Endodermal cell (in vitro differentiated cells): ENCODE measurements at regions not wholly inside any gene's neighbourhood (a gene's known extent, or its start where the extent isn't known, plus 50 kb on each side); places are given as distances from the start of the nearest gene placed in this dataset.

Source experiments
- DNase-seq: peaks from one replicate; pipeline ENCODE4 v3.0.0-alpha.2; 2017
- H3K27ac ChIP-seq: 2 replicates; pipeline ENCODE4 v1.5.1; 2013; ENCODE audit warnings: mild to moderate bottlenecking, low read depth, low read length, moderate library complexity
- H3K27me3 ChIP-seq: 2 replicates; pipeline ENCODE4 v1.6.1; 2013; ENCODE audit warnings: mild to moderate bottlenecking, low read length, moderate library complexity; ENCODE audit not compliant: insufficient read depth, control insufficient read depth, poor library complexity, severe bottlenecking
- H3K36me3 ChIP-seq: 2 replicates; pipeline ENCODE4 v1.7.0; 2013; ENCODE audit warnings: mild to moderate bottlenecking, low read length, moderate library complexity; ENCODE audit not compliant: control insufficient read depth, insufficient read depth
- H3K4me1 ChIP-seq: one replicate; pipeline ENCODE4 v1.7.0; 2013; ENCODE audit warnings: low read length; ENCODE audit not compliant: control insufficient read depth, insufficient read depth
- H3K4me3 ChIP-seq: 2 replicates; pipeline ENCODE4 v1.5.1; 2013; ENCODE audit warnings: mild to moderate bottlenecking, low read length, moderate library complexity
- H3K9ac ChIP-seq: 2 replicates; pipeline ENCODE4 v1.6.1; 2013; ENCODE audit warnings: mild to moderate bottlenecking, low read length, moderate library complexity; ENCODE audit not compliant: poor library complexity, severe bottlenecking; ENCODE audit errors: extremely low read depth
- H3K9me3 ChIP-seq: 2 replicates; pipeline ENCODE4 v1.6.1; 2013; ENCODE audit warnings: mild to moderate bottlenecking, low read length, moderate library complexity; ENCODE audit not compliant: control insufficient read depth
- H3K27ac Mint-ChIP-seq: 2 replicates; pipeline ENCODE4 v1.8.0; 2020; ENCODE audit warnings: mixed read lengths
- H3K27me3 Mint-ChIP-seq: 2 replicates; pipeline ENCODE4 v1.8.0; 2021; ENCODE audit warnings: mild to moderate bottlenecking, mixed read lengths; ENCODE audit not compliant: insufficient read depth
- H3K36me3 Mint-ChIP-seq: 2 replicates; pipeline ENCODE4 v1.8.0; 2020; ENCODE audit warnings: low read depth, mixed read lengths
- H3K4me1 Mint-ChIP-seq: 2 replicates; pipeline ENCODE4 v1.8.0; 2020; ENCODE audit warnings: mixed read lengths
- H3K4me3 Mint-ChIP-seq: 2 replicates; pipeline ENCODE4 v1.8.0; 2020; ENCODE audit warnings: mild to moderate bottlenecking, moderate library complexity, mixed read lengths
- H3K9me3 Mint-ChIP-seq: 2 replicates; pipeline ENCODE4 v1.8.0; 2020; ENCODE audit warnings: mild to moderate bottlenecking, mixed read lengths
- CTCF ChIP-seq: fragments of 200-600 bp; sonication (generic); conservative IDR thresholded peaks from 2 replicates; pipeline ENCODE4 v1.5.0; 2021; ENCODE audit warnings: antibody characterized with exemption, mild to moderate bottlenecking
- WGBS, 2 experiments: methylation state at CpG; one replicate each; pipeline versions ENCODE4 v1.1.5 to v1.1.7; 2013; ENCODE audit warnings: missing lambda C conversion rate in 2 of 2, mixed read lengths in 1 of 2; ENCODE audit not compliant: insufficient coverage in 1 of 2, insufficient read length in 1 of 2; 5-methylcytosine and 5-hydroxymethylcytosine counted together

GRCh38 chr11:88040148-88040496 is 135.1 kb downstream of the RAB38 start:
- peaks cover 50% of the 10 kb centered on the region for H3K4me1 Mint-ChIP-seq
- H3K27ac Mint-ChIP-seq, result peak overlapping the region; percentile 10
- Histone ChIP-seq H3K36me3 (peaks cover 20% of the 10 kb centered on the region), H3K4me3 (no peak overlapping the region), H3K27ac (no peak overlapping the region), H3K9ac (no peak overlapping the region), H3K4me1 (peaks cover 8% of the 10 kb centered on the region), H3K27me3 (no peaks in the 10 kb centered on the region), H3K9me3 (peaks cover 5% of the 10 kb centered on the region)
- TF ChIP-seq CTCF, result no peak
- H3K9me3 Mint-ChIP-seq, result peaks cover 3% of the 10 kb centered on the region
- 89% methylated on average over 1 of the region's 1 CpG for WGBS, 2 experiments
- no peaks in the 10 kb centered on the region for H3K27me3 Mint-ChIP-seq
- no peak overlapping the region for H3K4me3 Mint-ChIP-seq
- peaks cover 13% of the 10 kb centered on the region for H3K36me3 Mint-ChIP-seq
- no peak for DNase-seq

GRCh38 chr11:88039476-88040147 is 135.6 kb downstream of the RAB38 start:
- Histone ChIP-seq H3K4me3 (no peak overlapping the region), H3K36me3 (peaks cover 23% of the 10 kb centered on the region), H3K4me1 (peaks cover 8% of the 10 kb centered on the region), H3K27ac (no peak overlapping the region), H3K27me3 (no peaks in the 10 kb centered on the region), H3K9ac (no peak overlapping the region), H3K9me3 (peaks cover 9% of the 10 kb centered on the region)
- Mint-ChIP-seq H3K27me3 (no peaks in the 10 kb centered on the region), H3K9me3 (peaks cover 3% of the 10 kb centered on the region), H3K36me3 (peaks cover 17% of the 10 kb centered on the region), H3K4me3 (no peak overlapping the region), H3K4me1 (peaks cover 46% of the 10 kb centered on the region), H3K27ac (peak overlapping the region; percentile 10)
- no peak for TF ChIP-seq CTCF
- no peak for DNase-seq
- WGBS, 2 experiments, result 71 to 88% methylated on average over 2 of the region's 2 CpGs

GRCh38 chr11:88038063-88038462 is 137.2 kb downstream of the RAB38 start:
- Mint-ChIP-seq H3K27ac (no peak overlapping the region), H3K4me3 (no peak overlapping the region), H3K36me3 (peaks cover 30% of the 10 kb centered on the region), H3K27me3 (no peaks in the 10 kb centered on the region), H3K4me1 (peaks cover 34% of the 10 kb centered on the region), H3K9me3 (peaks cover 12% of the 10 kb centered on the region)
- no peak overlapping the region for H3K9ac ChIP-seq
- no peak overlapping the region for H3K27ac ChIP-seq
- WGBS, 2 experiments, result 87% methylated on average over 1 of the region's 2 CpGs; no CpG with 5 or more reads in 1 of the 2 experiments
- peaks cover 8% of the 10 kb centered on the region for H3K4me1 ChIP-seq
- no peak for TF ChIP-seq CTCF
- no peaks in the 10 kb centered on the region for H3K27me3 ChIP-seq
- no peak overlapping the region for H3K4me3 ChIP-seq
- peaks cover 35% of the 10 kb centered on the region for H3K36me3 ChIP-seq
- H3K9me3 ChIP-seq, result peaks cover 21% of the 10 kb centered on the region
- no peak for DNase-seq
